ENCODE measurements at regions not wholly inside any gene's neighbourhood (a gene's known extent, or its start where the extent isn't known, plus 50 kb on each side); places are given as distances from the start of the nearest gene placed in this dataset.

DNA sequence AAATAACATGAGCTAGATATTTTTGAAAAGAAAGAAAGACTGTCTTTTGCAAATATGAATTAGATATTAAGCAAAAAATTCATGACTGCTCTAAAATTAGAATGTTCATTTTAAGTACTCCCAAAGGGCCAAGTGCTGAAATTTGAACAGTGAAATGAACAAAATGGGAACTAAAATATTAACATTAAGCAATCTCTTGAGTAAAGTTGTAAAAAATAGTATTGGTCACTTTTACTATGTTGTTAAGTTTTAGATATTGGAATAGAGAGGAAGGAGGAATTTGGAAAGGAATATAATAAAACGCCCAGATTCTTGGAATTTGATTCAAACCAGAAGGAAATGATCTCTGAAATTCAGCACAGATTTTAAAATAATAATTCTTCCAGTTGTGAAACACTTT is 125.9 kb upstream of the ANK2 start:
- TF ChIP-seq EZH2 (IDR thresholded peaks at IDR 0.05; ENCODE audit: borderline replicate concordance, low read length) = no peak
- TF ChIP-seq, protein P1, sequence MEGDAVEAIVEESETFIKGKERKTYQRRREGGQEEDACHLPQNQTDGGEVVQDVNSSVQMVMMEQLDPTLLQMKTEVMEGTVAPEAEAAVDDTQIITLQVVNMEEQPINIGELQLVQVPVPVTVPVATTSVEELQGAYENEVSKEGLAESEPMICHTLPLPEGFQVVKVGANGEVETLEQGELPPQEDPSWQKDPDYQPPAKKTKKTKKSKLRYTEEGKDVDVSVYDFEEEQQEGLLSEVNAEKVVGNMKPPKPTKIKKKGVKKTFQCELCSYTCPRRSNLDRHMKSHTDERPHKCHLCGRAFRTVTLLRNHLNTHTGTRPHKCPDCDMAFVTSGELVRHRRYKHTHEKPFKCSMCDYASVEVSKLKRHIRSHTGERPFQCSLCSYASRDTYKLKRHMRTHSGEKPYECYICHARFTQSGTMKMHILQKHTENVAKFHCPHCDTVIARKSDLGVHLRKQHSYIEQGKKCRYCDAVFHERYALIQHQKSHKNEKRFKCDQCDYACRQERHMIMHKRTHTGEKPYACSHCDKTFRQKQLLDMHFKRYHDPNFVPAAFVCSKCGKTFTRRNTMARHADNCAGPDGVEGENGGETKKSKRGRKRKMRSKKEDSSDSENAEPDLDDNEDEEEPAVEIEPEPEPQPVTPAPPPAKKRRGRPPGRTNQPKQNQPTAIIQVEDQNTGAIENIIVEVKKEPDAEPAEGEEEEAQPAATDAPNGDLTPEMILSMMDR (conservative IDR thresholded peaks at IDR 0.05 in 1 of 2, IDR thresholded peaks at IDR 0.05 in 1 of 2; ENCODE audit: extremely low read depth in 1 of 2, insufficient read depth in 1 of 2, low read depth in 1 of 2, low read length in 2 of 2) = no peak
